ENCODE measurements at regions not wholly inside any gene's neighbourhood (a gene's known extent, or its start where the extent isn't known, plus 50 kb on each side); places are given as distances from the start of the nearest gene placed in this dataset.

GRCh38 chr7:28343462-28343861, 68.9 kb upstream of the CREB5 start:
- no peak overlapping the region for H3K4me3 ChIP-seq (ENCODE audit: low read depth, low read length)
- TF ChIP-seq, protein P1, sequence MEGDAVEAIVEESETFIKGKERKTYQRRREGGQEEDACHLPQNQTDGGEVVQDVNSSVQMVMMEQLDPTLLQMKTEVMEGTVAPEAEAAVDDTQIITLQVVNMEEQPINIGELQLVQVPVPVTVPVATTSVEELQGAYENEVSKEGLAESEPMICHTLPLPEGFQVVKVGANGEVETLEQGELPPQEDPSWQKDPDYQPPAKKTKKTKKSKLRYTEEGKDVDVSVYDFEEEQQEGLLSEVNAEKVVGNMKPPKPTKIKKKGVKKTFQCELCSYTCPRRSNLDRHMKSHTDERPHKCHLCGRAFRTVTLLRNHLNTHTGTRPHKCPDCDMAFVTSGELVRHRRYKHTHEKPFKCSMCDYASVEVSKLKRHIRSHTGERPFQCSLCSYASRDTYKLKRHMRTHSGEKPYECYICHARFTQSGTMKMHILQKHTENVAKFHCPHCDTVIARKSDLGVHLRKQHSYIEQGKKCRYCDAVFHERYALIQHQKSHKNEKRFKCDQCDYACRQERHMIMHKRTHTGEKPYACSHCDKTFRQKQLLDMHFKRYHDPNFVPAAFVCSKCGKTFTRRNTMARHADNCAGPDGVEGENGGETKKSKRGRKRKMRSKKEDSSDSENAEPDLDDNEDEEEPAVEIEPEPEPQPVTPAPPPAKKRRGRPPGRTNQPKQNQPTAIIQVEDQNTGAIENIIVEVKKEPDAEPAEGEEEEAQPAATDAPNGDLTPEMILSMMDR (IDR thresholded peaks at IDR 0.05; ENCODE audit: low read depth, low read length), result no peak

- no peak overlapping the region for H3K4me3 ChIP-seq (ENCODE audit: low read depth, low read length)
- TF ChIP-seq, protein P1 (IDR thresholded peaks at IDR 0.05; ENCODE audit: low read depth, low read length), result no peak
These were observed 66.1 kb upstream of the CREB5 start for GRCh38 chr7:28346256-28346655.

DNA sequence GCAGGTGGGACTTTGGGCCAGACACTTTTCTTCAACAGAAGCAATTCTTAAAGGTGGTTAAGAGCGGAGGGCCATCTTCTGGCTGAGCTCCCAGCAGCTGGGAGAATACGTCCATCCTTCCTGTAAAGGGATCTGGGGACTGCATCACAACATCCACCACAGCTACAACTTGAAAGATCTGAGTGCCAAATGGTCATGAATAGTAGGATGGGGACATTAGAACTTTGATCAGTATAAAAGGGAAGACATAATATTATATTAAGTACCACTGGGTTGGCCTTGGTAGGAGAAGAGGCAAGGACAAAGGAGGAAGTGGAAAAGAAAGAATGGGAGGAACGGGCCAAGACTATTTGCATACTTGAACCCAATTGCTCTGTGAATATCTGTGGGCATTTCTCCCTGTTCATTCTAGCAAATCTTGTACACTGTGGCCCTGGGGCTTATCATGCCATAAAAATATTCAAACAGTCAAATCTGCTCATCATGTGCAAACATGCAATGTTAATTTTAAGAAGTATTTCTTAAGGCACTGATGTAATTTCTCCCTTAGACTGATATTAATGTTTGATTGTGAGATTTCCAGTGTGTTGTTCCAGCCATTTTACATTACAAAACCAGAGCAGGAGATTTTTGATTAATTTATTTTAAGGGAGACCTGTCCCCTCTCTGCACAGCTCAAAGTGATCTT, 65.5 kb upstream of the CREB5 start:
- H3K4me3 ChIP-seq (ENCODE audit: low read depth, low read length), result no peak overlapping the region
- TF ChIP-seq, protein P1 (IDR thresholded peaks at IDR 0.05; ENCODE audit: low read depth, low read length), result no peak

DNA sequence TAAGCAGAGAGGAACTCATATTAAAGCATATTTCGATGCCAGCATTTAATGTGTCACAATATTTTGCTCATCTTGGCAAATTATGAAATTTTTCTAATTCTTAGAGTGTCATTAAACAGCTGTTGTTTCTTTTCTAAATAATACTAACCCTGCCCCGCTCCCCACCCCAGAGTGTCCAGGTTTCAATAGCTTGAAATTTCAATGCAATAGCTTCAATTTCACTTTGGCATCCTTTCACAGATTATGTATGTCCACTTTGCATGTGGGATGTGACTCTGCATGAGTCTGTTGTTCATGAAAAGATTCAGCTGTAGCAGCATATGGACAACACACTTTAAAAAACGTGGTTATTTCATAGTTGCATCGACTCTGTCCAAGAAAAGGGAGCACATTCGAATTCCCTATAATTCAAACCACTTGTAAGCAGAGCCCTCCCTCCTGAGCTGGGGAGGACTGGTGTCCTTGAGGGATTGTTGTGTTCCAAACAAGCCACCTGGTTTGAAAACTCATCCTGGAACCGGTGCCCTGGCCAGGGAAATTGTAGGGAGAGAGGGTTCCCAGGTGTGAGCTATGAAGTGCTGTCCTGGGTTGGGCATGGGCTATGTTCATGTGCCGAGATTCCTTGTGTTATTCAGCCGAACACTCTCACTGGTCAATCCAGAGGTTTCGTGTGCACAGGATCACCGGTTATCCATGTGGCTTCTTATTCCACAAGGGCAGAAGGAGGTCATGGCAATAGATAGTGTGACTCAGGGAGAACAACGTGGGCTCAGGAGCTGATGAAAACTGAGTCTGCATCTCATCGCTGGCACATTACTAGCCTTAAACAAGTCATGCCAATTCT, 64.6 kb upstream of the CREB5 start:
- H3K4me3 ChIP-seq (ENCODE audit: low read depth, low read length), result no peak overlapping the region

GRCh38 chr7:28348636-28349035, 63.7 kb upstream of the CREB5 start:
- no peak overlapping the region for H3K4me3 ChIP-seq (ENCODE audit: low read depth, low read length)
- TF ChIP-seq, protein P1 (IDR thresholded peaks at IDR 0.05; ENCODE audit: low read depth, low read length), result no peak

More for the DNA sequence above, 64.6 kb upstream of the CREB5 start:
- TF ChIP-seq, protein P1 (IDR thresholded peaks at IDR 0.05; ENCODE audit: low read depth, low read length), result no peak

- TF ChIP-seq, protein P1 (IDR thresholded peaks at IDR 0.05; ENCODE audit: low read depth, low read length), result no peak
- H3K4me3 ChIP-seq (ENCODE audit: low read depth, low read length), result no peak overlapping the region
These were observed 62.7 kb upstream of the CREB5 start for GRCh38 chr7:28349637-28350036.

GRCh38 chr7:28350662-28351061, 61.7 kb upstream of the CREB5 start:
- no peak overlapping the region for H3K4me3 ChIP-seq (ENCODE audit: low read depth, low read length)
- TF ChIP-seq, protein P1 (IDR thresholded peaks at IDR 0.05; ENCODE audit: low read depth, low read length), result no peak

Data from WI38 (cell line).